Breast epithelium (tissue), 4 donors: ENCODE measurements at regions not wholly inside any gene's neighbourhood (a gene's known extent, or its start where the extent isn't known, plus 50 kb on each side); places are given as distances from the start of the nearest gene placed in this dataset.

Experiments used
- DNase-seq, 2 donors: peaks; one replicate each; pipeline ENCODE4 v3.0.0-alpha.2; 2019; ENCODE audit warnings: low spot score in 2 of 2
- H3K27ac ChIP-seq, 2 donors: fragments of 200-600 bp; sonication (generic) in 1 of 2; one replicate each; pipeline ENCODE4 v1.5.1; 2016 to 2019; ENCODE audit warnings: mild to moderate bottlenecking in 1 of 2
- H3K27me3 ChIP-seq, 2 donors: fragments of 200-600 bp; sonication (generic) in 1 of 2; one replicate each; pipeline versions ENCODE4 v1.5.1 to v1.6.0; 2017 to 2019; ENCODE audit warnings: control low read depth in 1 of 2, mild to moderate bottlenecking in 1 of 2
- H3K36me3 ChIP-seq: fragments of 200-600 bp; one replicate; pipeline ENCODE4 v1.5.1; 2019
- H3K4me1 ChIP-seq, 2 donors: fragments of 200-600 bp; sonication (generic); one replicate each; pipeline ENCODE4 v1.5.1; 2016 to 2019; ENCODE audit warnings: control low read depth in 1 of 2
- H3K4me3 ChIP-seq, 3 donors: fragments of 200-600 bp; sonication (generic); 1 replicate in 2 of 3; 2 replicates in 1 of 3; pipeline ENCODE4 v1.5.1; 2016 to 2019; ENCODE audit warnings: mild to moderate bottlenecking in 3 of 3, moderate library complexity in 2 of 3
- H3K9me3 ChIP-seq, 2 donors: fragments of 200-600 bp; sonication (generic) in 1 of 2; one replicate each; pipeline ENCODE4 v1.5.1; 2016 to 2019; ENCODE audit warnings: control low read depth in 1 of 2
- POLR2A ChIP-seq: fragments of 450-650 bp; IDR thresholded peaks from one replicate; pipeline ENCODE4 v1.6.1; 2016; ENCODE audit warnings: antibody characterized with exemption, mild to moderate bottlenecking, moderate library complexity
- POLR2AphosphoS5 ChIP-seq, 3 donors: sonication (generic); formaldehyde crosslinking; IDR thresholded peaks; one replicate each; pipeline ENCODE4 v1.6.1; 2017; ENCODE audit warnings: antibody characterized with exemption in 3 of 3
- intact Hi-C: fragments of 100-400 bp; cut with DNase I; formaldehyde crosslinking; loops from one replicate; pipeline ENCODE4 v1.15.1; 2023; ENCODE audit warnings: low total_unique reads
- TF ChIP-seq, protein P1 (sequence below), 3 donors: fragments of 450-650 bp; IDR thresholded peaks; one replicate each; pipeline ENCODE4 v1.5.1; 2016 to 2017; ENCODE audit warnings: antibody characterized with exemption in 3 of 3, mild to moderate bottlenecking in 3 of 3, moderate library complexity in 3 of 3

DNA sequence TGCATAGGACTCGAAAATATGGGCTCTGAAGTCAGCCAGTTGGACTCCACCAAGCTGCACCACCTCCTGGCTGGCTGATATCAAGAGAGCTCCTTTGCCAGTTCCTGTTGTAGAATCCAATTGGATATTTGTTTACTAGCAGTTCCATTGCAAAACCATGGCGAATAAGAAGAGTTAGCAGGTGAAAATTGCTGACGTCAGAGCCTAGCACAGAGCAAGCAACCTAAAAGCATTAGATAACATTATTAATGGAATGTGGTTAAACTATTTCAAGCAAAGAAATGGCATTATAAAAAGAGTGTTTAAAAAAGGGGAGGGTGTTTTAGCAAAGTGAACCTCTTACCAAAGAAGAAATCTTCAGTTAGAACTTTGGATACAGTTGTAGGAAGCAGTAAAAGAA lies 1816.3 kb upstream of the TENM3 start:
- no peaks in the 10 kb centered on the region for H3K36me3 ChIP-seq
- H3K4me3 ChIP-seq = no peak overlapping the region
- intact Hi-C loops = no loop called here
- no peaks in the 10 kb centered on the region for H3K9me3 ChIP-seq
- no peak overlapping the region for H3K27ac ChIP-seq
- no peaks in the 10 kb centered on the region for H3K4me1 ChIP-seq
- H3K27me3 ChIP-seq = no peaks in the 10 kb centered on the region
- TF ChIP-seq POLR2A (no peak), POLR2AphosphoS5 (IDR thresholded peaks at IDR 0.05) (no peak)
- TF ChIP-seq, protein P1, sequence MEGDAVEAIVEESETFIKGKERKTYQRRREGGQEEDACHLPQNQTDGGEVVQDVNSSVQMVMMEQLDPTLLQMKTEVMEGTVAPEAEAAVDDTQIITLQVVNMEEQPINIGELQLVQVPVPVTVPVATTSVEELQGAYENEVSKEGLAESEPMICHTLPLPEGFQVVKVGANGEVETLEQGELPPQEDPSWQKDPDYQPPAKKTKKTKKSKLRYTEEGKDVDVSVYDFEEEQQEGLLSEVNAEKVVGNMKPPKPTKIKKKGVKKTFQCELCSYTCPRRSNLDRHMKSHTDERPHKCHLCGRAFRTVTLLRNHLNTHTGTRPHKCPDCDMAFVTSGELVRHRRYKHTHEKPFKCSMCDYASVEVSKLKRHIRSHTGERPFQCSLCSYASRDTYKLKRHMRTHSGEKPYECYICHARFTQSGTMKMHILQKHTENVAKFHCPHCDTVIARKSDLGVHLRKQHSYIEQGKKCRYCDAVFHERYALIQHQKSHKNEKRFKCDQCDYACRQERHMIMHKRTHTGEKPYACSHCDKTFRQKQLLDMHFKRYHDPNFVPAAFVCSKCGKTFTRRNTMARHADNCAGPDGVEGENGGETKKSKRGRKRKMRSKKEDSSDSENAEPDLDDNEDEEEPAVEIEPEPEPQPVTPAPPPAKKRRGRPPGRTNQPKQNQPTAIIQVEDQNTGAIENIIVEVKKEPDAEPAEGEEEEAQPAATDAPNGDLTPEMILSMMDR (IDR thresholded peaks at IDR 0.05) = no peak
- no peak for DNase-seq

DNA sequence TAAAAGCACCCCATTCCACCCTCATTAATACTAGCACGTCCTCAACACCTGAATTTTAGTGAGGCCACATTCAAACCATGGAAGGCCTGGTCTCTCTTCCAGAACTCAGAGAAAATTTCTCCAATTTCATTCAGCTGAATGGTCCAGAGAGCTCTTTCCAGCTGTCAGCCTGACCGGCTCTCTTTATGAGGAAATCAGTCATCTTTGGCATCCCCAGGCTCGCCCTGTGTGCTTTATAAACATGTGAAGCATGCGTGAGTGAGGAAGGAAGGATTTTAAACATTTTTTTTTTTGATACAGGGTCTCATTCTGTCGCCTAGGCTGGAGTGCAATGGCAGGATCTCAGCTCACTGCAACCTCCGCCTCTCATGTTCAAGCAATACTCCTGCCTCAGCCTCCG lies 1812.9 kb upstream of the TENM3 start:
- intact Hi-C loops = no loop called here
- Histone ChIP-seq H3K27ac (no peak overlapping the region), H3K27me3 (no peaks in the 10 kb centered on the region), H3K9me3 (no peaks in the 10 kb centered on the region), H3K4me1 (no peaks in the 10 kb centered on the region), H3K36me3 (no peaks in the 10 kb centered on the region), H3K4me3 (no peak overlapping the region)
- no peak for TF ChIP-seq POLR2AphosphoS5 (IDR thresholded peaks at IDR 0.05)
- no peak for TF ChIP-seq POLR2A
- TF ChIP-seq, protein P1 (IDR thresholded peaks at IDR 0.05) = no peak
- DNase-seq = no peak

DNA sequence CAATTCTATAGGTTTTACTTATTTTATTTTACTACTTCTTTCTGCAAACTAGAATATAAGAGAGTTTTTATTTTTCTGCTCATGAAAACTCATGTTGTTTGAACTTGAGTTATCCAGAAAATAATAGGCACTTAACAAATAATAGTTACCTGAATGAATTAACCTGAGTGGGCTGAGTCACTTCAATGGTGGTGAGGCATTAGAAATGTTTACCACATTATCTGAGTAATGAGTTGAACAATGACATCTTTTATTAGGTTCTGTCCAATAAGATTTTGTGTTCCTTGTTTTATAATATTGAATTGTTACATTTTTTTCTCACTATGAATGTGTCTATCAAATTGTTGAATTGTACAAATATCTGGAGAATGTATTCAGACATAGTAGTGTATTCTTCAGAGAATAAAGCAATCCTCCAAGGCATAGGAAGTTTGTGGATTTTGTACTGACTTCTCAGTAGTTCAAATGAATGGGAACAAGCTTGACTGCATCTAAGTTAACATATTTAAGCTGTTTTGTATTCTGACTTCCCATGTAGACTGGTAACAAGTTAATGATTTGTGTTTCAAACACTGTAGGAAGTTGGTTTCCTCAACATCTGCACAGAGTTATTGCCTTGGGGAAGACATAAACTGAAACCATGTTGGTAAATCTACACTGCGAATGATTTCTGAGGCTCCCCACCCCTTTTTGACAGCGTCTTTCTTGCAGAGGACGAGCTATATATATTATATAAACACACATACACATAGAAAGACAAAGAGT lies 1808.9 kb upstream of the TENM3 start:
- no peaks in the 10 kb centered on the region for H3K9me3 ChIP-seq
- no peaks in the 10 kb centered on the region for H3K36me3 ChIP-seq
- no peak overlapping the region for H3K4me3 ChIP-seq
- intact Hi-C loops = no loop called here
- no peak for TF ChIP-seq POLR2AphosphoS5 (IDR thresholded peaks at IDR 0.05)
- no peaks in the 10 kb centered on the region for H3K4me1 ChIP-seq
- no peaks in the 10 kb centered on the region for H3K27me3 ChIP-seq
- no peak for DNase-seq
- no peak overlapping the region for H3K27ac ChIP-seq

DNA sequence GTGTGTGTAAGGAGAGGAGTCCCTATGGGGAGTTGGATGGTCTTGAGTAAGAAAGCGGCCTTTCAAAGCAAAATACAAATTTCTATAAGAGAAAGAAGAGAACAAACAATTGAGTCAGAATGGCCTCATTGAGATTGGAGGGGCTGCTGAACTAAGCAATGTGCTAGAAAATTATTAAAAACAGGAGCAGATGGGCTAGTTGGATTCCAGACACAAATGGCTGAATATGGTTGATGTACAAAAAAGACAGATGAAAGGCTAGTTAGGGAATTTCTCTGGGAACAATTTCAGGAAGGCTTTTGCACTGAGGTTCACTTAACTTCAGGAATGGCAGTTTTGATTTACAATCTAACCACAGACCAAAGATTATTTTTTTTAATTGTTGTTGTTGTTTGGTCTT lies 1806.8 kb upstream of the TENM3 start:
- Histone ChIP-seq H3K4me3 (no peak overlapping the region), H3K4me1 (no peaks in the 10 kb centered on the region), H3K27me3 (no peaks in the 10 kb centered on the region), H3K27ac (no peak overlapping the region), H3K9me3 (no peaks in the 10 kb centered on the region), H3K36me3 (no peaks in the 10 kb centered on the region)
- DNase-seq = no peak
- TF ChIP-seq POLR2AphosphoS5 (IDR thresholded peaks at IDR 0.05) (no peak), POLR2A (no peak)
- TF ChIP-seq, protein P1 (IDR thresholded peaks at IDR 0.05) = no peak
- intact Hi-C loops = no loop called here

DNA sequence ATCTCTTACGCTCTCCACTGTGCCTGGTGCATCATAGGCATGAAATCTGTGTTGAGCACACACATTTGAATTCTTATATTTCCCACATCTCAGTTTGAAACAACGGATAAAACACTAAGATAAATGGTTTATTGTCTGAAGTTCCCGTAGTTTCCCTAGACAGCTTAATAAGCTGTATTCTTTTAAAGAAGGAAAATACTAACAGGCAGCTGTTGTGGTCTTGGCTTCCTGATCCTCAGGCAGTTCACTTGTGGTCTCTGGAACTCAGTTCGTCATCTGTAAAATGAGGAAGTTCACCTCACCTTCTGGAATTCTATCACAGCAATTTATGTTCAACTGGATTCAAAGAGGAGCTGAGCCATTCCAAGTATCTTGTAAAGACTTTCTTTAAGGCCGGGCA lies 1805.6 kb upstream of the TENM3 start:
- no peaks in the 10 kb centered on the region for H3K9me3 ChIP-seq
- TF ChIP-seq, protein P1 (IDR thresholded peaks at IDR 0.05) = no peak
- TF ChIP-seq POLR2AphosphoS5 (IDR thresholded peaks at IDR 0.05) = no peak
- TF ChIP-seq POLR2A = no peak
- H3K27me3 ChIP-seq = no peaks in the 10 kb centered on the region
- DNase-seq = no peak
- H3K27ac ChIP-seq = no peak overlapping the region
- no peaks in the 10 kb centered on the region for H3K36me3 ChIP-seq
- no peaks in the 10 kb centered on the region for H3K4me1 ChIP-seq
- peak overlapping the region in 1 of 3 donors; percentile 37 for H3K4me3 ChIP-seq
- intact Hi-C loops = no loop called here
